HTR-8/SVneo (cell line): ENCODE measurements at regions not wholly inside any gene's neighbourhood (a gene's known extent, or its start where the extent isn't known, plus 50 kb on each side); places are given as distances from the start of the nearest gene placed in this dataset.

Source experiments
- DNase-seq: peaks from one replicate; pipeline ENCODE4 v3.0.0; 2011; ENCODE audit warnings: low spot score, mixed read lengths; ENCODE audit not compliant: insufficient read length
- FAIRE-seq: peaks from 2 replicates; lab custom pipeline; 2011; peaks lifted over from hg19 to GRCh38; lab: Jason Lieb, UNC

DNA sequence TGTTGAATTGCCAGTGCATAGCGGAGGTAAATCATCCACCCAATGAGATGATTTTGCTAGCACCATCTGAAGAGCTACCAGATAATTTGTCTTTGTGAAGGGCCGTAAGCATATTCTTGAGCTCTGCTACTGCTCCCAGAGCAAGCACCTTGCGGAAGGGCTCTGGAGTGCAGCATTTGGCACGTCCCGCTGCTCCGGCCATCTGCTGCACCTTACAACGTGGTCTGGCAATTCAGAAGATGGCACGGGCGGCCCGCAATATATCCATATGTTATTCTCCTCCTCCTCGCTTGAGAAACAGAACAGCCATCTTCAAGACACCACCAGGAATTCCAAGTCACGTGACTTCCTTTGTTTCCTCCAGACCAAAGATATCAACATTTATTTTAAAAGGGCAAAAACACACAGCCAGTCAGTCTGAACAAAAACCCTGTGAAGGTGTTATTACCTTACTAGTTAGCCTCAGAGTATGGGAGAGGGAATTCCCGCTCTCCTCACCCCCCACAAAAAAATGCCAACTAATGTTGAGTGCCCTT is 1095.7 kb upstream of the TENM3 start:
- no peak for FAIRE-seq

DNA sequence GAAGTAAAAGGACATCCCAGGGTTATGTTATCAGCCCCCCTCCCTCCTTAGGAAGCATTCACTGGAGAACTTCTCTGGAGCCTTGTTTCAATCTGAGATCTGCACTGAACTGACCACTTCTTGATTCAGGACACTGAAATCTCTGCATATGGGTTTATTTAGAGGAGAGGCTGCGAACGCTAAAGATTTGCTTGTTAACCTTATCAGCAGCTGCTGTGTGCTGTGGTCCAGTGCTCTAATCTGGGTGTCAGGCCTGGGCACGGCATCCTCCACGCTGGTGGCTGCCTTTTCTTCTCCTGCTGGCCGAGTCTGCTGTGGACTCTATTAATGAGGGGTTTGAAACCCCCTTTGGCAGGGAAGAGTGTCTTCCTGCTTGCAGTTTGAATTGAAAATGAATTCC is 1094.7 kb upstream of the TENM3 start:
- FAIRE-seq (no peak), DNase-seq (no peak)

More for the DNA sequence above, 1095.7 kb upstream of the TENM3 start:
- no peak for DNase-seq

DNA sequence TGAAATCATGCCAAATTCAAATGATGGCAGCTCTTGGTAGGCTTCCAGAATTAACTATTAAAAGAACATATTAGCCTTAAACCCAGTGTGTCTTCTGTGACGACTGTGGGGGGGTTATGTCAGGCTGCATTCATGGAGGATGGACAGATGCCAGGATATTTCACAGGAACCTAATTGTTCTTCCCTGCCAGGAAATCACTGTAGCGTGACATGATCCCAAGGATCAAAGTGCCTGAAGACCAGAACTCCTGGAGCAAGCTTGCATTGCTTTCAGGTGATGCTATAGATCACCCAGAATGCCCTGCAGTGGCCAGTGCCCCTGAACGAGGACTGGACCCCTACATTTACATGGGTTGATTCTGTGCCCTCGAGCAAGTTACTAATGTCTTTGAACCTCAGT is 1093.0 kb upstream of the TENM3 start:
- FAIRE-seq (no peak), DNase-seq (no peak)

DNA sequence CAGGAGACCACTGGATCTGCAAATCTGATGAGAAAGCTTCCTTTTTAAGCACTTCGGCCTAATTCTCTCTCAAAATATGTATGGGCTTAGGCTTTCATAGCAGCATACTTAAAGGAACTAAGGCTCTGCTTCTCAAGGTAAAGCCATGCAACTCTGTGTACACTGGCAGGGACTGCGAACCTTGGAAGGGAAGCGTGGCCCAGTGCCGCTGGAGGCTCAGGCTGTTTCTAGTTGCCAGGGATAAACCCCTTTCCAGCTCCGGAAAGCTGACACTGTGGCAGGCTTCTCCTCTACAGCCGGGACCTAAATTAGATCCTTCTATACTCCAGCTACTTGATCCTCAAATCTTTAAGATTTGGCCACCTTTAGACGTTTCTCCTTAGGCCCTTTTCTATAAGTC is 1091.3 kb upstream of the TENM3 start:
- FAIRE-seq (no peak), DNase-seq (no peak)

DNA sequence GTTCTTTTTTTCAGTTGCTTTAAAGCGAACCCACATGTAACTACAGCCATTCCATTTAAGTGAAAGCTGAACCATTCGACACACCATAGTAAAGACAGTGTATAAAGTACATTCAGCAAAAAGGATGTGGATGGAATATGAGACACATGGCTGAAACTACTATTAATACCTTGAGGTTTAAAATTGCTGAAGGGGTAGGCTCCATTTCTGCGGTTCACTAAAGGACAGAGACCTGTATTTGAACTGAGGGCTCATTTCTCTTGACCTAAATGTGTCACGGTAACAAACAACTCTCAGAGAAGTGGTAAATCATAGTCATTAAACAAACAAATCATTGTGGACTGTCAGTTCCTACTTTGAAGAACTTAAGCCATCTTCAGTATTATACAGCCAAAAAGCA is 1085.6 kb upstream of the TENM3 start:
- DNase-seq (no peak), FAIRE-seq (no peak)

DNA sequence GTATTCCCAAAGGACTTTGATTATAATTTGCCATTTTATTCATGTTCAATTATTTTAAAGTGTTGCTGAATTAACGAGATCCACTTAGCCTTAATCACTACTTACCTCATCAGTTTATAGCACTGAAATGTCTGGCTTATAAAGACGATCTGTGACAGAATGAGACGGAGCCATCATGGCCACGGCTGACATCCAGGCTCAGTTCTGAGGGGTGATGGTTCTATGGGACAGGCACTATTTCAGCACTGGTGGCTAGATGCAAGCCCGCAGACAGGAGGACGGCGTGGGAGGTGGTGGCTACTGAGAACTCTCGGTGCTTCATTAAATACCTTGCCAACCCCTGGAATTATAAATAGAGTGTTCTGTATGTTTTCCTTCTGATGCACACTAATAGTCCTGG is 1084.2 kb upstream of the TENM3 start:
- DNase-seq (no peak), FAIRE-seq (no peak)

DNA sequence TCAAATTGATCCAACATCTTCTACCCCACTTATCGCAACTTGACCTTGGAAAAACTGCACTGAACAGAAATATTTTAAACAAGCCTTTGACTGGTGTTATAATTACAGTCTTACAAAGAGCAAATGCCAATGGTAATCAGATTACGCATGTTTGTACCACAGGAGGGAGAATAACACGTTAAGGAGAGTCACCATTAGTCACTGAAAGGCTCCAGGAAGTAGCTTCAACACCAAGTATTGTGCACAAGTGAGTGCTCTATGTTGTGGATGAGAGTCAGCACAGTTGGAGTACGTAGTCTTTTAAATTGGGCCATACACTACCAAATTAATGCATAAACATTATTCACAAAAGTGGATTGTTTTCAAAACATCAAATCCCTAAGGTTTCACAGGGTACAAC is 1081.5 kb upstream of the TENM3 start:
- no peak for FAIRE-seq

DNA sequence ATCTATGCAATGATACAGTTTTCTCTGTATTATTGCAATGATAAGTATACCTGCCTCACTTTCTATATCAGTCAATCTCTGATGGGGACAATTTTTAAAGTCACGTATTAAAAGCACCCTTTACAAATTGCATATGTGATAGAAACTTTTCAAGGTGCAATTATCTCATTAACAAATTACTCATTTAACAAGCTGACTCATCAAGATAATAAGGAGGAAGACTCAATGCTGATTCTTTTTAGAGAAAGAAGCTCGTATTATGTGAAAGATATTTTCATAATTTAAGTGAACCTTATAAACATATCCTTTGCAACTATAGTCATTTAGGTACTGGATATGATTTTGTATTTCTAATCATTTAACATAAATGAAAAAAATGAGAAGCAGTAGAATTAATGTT is 1080.9 kb upstream of the TENM3 start:
- FAIRE-seq (no peak), DNase-seq (no peak)

More for the DNA sequence above, 1081.5 kb upstream of the TENM3 start:
- DNase-seq, result no peak

DNA sequence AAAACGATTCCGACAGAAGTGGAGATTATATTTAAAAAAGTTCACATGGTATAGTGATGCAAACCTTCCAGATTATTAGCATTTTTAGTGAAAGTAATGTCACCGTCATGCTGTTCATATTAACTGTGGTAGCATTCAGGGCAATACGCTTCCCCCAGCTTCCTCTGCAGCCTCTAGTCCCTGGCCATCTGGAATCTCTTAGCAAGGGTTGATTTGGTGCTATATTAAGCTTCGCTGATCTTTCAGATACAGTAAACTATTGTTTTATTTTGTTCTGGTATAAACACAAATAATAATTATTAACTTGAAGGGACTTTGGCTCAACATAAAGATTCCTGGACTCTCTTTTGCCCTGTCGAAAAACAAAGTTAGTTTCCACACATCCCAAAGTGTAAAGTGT is 1080.5 kb upstream of the TENM3 start:
- DNase-seq, result no peak
- FAIRE-seq, result no peak

DNA sequence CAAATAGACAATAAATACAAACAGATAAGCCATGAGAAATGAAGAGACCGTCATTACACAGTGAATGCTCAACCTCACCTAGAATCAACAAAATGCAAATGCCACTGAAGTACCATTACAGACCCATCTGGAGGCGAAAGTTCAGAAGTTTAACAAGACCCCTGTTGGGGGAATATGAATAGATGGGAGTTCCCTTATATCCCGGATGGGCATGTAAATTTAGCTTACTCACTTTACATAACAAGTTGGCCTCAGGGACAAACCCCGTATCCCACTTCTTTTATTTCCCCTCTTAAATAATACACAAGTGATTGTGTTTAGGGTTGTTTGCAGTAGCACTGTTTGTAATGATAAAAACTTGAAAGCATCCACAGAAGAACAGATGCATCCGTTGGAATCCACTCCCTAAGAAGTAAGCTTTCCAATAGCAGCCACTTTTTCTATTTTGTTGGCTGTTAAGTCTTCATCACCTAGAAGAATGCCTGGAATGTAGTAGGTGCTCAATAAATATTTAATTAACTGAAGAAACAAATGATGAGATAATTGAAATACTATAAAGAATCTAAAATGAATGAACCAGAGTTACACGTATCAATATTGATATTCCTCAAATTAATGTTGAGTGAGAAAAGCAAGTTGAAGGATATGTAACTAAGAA is 1076.3 kb upstream of the TENM3 start:
- no peak for DNase-seq
- no peak for FAIRE-seq

DNA sequence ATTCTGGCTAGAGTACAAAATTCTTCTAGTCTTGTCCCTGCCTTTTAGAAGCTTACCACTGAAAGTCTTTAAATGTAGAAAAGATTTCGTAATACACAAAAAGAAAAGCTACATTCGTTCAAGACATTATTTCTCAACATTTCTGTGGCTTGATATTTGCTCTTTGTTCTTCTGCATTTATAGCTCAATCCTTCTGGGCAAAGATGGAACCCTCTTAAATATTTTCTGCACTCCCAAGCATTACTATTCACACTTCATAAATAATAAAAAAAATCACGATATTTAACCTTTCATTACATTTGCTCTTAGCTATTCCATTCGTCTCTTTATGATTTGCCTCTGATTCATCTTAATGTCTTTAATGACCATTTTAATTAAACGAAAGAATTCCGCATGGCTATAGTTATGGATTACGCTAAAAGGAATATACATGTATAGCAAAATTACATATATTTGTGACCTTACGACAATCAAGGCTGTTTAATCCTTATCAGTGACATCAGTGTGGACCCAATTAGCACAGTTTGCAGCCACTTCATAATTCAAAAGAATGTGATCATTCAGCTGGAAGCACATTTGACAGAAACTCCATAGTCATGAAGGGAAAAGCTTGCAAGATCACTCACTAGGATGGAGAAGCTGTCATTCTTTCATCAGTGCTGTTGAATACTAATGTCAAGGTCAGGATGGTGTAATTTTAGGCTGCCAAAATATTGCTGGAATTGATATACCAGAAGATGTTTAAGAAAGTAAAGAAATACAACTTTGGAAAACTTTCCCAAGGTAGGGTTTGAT is 1075.0 kb upstream of the TENM3 start:
- no peak for FAIRE-seq

DNA sequence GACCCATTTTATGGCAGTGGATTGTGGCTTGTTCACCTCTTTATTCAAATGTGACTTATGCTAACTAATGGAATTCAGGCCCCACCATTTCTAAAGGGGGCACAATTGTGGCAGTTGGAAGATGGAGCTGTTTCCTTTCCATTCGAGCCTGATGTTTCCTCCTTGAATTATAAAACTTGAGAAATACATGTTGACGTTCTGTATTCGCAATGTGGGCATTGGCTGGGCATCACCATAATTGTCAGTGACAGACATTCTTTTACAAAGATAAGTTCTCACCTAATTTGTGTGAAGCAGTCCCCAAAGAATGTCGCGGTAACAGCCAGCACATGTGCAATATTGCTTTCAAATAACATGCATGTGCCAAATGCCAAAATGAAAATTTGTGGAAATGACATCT is 1070.2 kb upstream of the TENM3 start:
- FAIRE-seq (no peak), DNase-seq (no peak)

More for the DNA sequence above, 1075.0 kb upstream of the TENM3 start:
- DNase-seq, result no peak

DNA sequence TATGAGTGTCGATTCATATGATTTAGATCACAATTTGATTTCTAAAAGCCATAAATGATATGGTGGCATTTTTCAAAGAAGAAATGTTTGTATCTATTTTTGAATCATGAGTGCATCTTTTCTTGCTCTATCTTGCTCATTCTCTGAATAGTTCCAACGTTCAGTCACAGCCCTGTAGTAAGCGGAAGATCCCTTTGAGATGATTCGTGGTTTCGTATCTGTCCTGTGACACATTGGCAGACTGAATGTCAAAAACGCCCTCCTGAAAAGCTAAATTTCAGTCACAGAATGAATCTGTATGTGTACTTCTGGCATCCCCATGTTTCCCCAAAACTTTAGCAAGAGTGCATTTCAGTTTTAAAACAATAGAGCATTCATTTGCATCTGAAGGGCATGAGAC is 1066.9 kb upstream of the TENM3 start:
- no peak for FAIRE-seq

DNA sequence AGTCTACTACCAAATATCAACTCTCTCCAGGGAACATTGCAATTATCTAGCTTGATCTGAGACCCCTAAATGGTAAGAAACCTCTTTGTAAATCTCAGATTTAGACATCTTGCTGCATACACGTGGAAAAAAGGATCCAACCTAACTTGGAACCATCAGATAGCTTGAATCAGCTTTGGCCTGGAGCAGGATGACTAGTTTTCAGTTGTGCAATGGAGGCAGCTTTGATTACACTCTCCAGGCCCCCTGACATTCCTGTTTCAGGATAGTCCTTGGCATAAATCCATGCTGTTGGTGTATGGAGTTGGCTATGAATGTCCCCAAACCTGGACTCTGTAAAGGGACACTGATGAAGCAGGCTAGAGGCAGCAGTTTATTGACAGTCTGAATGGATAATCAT is 1061.9 kb upstream of the TENM3 start:
- FAIRE-seq, result no peak

More for the DNA sequence above, 1066.9 kb upstream of the TENM3 start:
- no peak for DNase-seq

DNA sequence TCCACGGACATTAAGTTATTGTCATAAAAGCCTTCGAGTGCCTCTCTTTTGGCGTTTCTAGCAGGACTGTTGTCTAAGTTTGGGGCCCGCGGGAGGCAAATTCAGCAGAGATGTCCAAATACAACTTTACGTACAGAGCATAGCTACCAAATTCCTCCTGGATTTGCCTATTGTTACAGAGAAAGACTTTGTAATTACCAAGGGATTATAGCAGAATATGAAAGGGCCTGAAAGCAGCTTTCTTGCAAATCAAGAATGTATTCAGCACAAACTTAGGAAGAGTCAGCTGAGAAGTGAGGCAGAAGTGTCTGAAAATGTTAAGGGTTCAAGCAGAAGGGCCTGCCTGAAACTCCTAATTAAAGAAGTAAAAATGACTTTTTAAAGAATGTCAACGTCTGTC is 1053.5 kb upstream of the TENM3 start:
- FAIRE-seq (no peak), DNase-seq (no peak)

More for the DNA sequence above, 1061.9 kb upstream of the TENM3 start:
- DNase-seq, result no peak

DNA sequence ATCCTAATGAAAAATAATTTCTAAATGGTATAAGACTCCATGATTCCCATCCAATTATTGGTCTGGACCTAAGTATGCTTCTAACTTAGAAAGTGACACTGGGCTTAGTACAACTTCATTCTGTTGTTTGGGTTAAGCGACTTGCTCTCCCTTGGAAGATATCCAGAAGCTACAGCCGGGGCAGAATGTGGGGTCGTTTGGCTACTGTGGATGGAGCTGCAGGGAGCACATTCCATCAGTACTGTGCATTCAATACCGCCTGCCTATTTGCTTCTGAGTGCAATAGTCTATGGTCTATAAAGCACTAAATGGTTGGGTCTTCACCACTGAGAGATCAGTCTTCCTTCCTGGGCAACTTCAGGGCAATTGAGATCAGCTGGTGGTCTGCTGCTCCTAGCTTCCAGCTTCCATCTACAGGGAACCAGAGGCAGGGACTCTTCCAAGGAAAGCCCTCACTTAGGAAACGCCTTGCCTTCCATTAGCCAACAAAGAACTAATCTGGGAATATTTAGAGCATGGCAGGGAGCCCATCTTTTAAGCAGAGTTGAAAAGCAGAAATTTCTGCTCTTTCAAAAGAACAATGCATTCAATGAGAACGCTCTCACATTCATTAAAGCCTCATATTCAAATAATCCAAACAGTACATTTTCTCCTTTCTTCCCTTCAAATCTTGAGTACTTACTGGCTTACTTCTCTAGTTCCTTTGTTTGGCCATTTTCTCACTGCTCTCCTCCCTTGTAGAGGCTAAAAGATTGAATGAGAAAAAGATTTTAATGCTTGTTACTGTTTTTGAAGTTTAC is 1049.9 kb upstream of the TENM3 start:
- FAIRE-seq, result no peak
- DNase-seq, result no peak

DNA sequence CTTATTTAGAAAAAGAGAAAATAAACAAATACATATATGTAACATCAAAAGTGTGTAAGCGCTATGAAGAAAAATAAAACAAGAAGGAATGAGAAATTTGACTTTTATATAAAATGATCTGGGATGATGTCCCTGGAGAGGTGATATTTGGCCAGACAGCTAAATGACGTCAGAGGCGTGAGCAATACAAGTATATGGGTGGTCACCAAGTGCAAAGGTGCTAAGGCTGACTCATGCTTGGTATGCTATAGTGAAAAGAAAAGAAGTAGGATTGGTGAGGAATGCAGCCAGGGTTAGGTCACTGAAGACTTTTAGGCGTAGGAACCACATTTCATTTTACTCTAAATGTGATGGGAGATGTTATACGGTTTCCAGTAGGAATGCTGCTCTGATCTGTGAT is 1049.1 kb upstream of the TENM3 start:
- no peak for DNase-seq
- no peak for FAIRE-seq

DNA sequence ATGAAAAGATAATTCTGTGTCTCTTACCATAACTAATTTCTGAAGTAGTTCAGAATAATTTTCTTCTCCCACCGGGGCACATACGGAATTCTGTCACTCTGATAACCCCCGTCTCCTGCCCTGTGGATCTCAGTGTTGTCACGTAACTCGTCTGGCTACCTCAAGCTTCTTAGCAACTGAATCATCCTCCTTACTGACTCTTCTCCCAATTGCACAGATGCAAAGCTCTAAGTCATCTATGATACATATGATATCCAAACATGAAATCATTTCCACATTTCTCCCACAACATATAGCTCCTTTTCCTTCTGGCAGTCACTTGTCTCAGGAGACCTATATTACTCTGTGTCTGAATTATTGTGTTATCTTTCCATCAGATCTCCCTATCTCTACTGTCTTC is 1043.1 kb upstream of the TENM3 start:
- no peak for FAIRE-seq
- no peak for DNase-seq

DNA sequence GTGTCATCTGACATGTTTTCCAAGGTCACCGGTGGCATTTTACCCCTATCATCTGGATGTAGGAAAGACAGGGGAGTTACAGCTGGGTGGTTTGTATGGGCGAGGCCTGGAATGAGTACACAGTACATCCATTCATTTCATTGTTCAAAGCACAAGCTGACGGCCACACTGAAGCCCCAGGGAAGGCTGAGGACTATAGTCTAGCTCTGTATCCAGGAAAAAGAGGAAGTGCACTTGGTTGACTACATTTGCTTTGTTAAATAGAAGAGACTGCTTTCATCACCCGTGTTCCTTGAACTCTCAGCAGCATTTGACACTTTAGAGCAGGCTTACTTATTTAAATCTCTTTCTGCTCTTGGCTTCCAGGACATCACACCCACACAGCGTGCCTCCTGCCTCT is 1041.0 kb upstream of the TENM3 start:
- FAIRE-seq, result no peak

DNA sequence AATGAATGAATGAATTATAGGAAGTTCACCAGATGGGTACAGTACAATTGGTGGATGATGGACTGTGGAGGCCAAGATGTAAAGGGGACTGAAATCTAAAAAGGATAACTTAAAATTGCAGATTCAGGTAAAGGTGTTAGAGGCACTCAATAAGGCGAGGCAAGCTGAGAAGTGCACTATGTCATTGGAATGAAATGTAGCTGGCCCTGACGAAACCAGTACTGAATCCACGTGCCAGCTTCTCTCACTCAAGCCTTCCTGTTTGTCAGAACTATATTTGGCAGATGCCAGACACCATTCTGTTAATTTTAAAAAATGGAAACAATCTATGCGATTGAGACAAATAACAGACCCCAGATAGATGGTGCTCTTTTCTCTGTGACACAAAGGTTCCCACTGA is 1039.1 kb upstream of the TENM3 start:
- DNase-seq (no peak), FAIRE-seq (no peak)

More for the DNA sequence above, 1041.0 kb upstream of the TENM3 start:
- no peak for DNase-seq

DNA sequence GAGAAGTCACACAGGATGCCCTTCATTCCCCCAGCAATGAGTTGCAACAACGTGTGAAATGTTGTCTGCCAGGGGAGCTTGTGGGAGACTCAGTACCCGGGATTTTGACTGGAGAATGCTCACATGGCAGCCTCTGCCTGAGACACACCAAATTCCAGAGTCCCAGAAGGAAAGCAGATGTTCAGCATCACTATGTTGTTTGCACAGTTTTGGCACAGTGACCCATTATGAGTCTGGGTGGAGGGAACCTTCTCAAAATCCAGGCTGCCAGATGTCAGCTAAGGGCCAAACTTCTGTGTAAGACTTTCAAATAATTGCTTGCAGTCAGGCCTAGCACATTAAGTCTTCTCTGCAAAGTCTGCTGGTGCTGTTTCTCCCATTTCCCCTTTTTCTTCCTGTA is 1029.7 kb upstream of the TENM3 start:
- no peak for FAIRE-seq

More for the DNA sequence above, 1029.7 kb upstream of the TENM3 start:
- no peak for DNase-seq
